MM.1S (cell line): ENCODE measurements at regions not wholly inside any gene's neighbourhood (a gene's known extent, or its start where the extent isn't known, plus 50 kb on each side); places are given as distances from the start of the nearest gene placed in this dataset.

ENCODE experiments used
- DNase-seq: peaks from one replicate; pipeline ENCODE4 v3.0.0-alpha.2; 2015
- H2AFZ ChIP-seq: fragments of 300-600 bp; sonication (generic); 2 replicates; pipeline ENCODE4 v1.6.0; 2016; ENCODE audit warnings: antibody characterized with exemption, low read length
- H3F3A ChIP-seq: fragments of 300-600 bp; sonication (generic); 2 replicates; pipeline ENCODE4 v1.6.1; 2016; ENCODE audit warnings: mild to moderate bottlenecking, antibody characterized with exemption, low read length, moderate library complexity, mixed read lengths; ENCODE audit not compliant: insufficient read depth
- H3K27ac ChIP-seq: fragments of 300-600 bp; sonication (generic); 2 replicates; pipeline ENCODE4 v1.5.1; 2016; ENCODE audit warnings: mild to moderate bottlenecking, low read length
- H3K27me3 ChIP-seq: fragments of 300-600 bp; sonication (generic); replicated peaks from 2 replicates; pipeline ENCODE4 v1.6.0; 2016; ENCODE audit warnings: low read length; ENCODE audit not compliant: insufficient read depth
- H3K36me3 ChIP-seq: fragments of 300-600 bp; sonication (generic); replicated peaks from 2 replicates; pipeline ENCODE4 v1.6.1; 2016; ENCODE audit warnings: mild to moderate bottlenecking, low read length, mixed read lengths; ENCODE audit not compliant: insufficient read depth
- H3K4me1 ChIP-seq: fragments of 300-600 bp; sonication (generic); 2 replicates; pipeline ENCODE4 v1.6.1; 2016; ENCODE audit warnings: low read length, mixed read lengths
- H3K4me2 ChIP-seq: fragments of 300-600 bp; sonication (generic); 2 replicates; pipeline ENCODE4 v1.6.0; 2016; ENCODE audit warnings: low read depth, low read length
- H3K4me3 ChIP-seq: fragments of 300-600 bp; sonication (generic); 2 replicates; pipeline ENCODE4 v1.5.1; 2016; ENCODE audit warnings: low read length, mixed read lengths
- H3K79me2 ChIP-seq: fragments of 300-600 bp; sonication (generic); 2 replicates; pipeline ENCODE4 v1.6.1; 2016; ENCODE audit warnings: mixed run types, low read length, mixed read lengths
- H3K9ac ChIP-seq: fragments of 300-600 bp; sonication (generic); 2 replicates; pipeline ENCODE4 v1.6.1; 2016; ENCODE audit warnings: low read length, mixed read lengths
- H3K9me2 ChIP-seq: fragments of 300-600 bp; sonication (generic); replicated peaks from 2 replicates; pipeline ENCODE4 v1.6.1; 2016; ENCODE audit warnings: mild to moderate bottlenecking, low read length, mixed read lengths; ENCODE audit not compliant: insufficient read depth
- H3K9me3 ChIP-seq: fragments of 300-600 bp; sonication (generic); replicated peaks from 2 replicates; pipeline ENCODE4 v1.6.1; 2016; ENCODE audit warnings: mild to moderate bottlenecking, low read length, mixed read lengths; ENCODE audit not compliant: insufficient read depth
- H4K20me1 ChIP-seq: fragments of 300-600 bp; sonication (generic); 2 replicates; pipeline ENCODE4 v1.6.1; 2016; ENCODE audit warnings: mild to moderate bottlenecking, low read length, moderate library complexity, mixed read lengths; ENCODE audit not compliant: insufficient read depth
- EZH2 ChIP-seq: fragments of 300-600 bp; sonication (generic); optimal IDR thresholded peaks from 2 replicates; pipeline ENCODE3; 2017; ENCODE audit warnings: low read depth, mild to moderate bottlenecking, antibody characterized with exemption, low read length, mixed read lengths
- EZH2phosphoT487 ChIP-seq: fragments of 300-600 bp; sonication (generic); IDR thresholded peaks from 2 replicates; pipeline ENCODE4 v1.6.1; 2018; ENCODE audit warnings: antibody characterized with exemption, low read length
- TF ChIP-seq, protein P1 (sequence below): fragments of 300-600 bp; sonication (generic); IDR thresholded peaks from 2 replicates; pipeline ENCODE4 v1.5.1; 2016; ENCODE audit warnings: antibody characterized with exemption, low read length, mixed read lengths

DNA sequence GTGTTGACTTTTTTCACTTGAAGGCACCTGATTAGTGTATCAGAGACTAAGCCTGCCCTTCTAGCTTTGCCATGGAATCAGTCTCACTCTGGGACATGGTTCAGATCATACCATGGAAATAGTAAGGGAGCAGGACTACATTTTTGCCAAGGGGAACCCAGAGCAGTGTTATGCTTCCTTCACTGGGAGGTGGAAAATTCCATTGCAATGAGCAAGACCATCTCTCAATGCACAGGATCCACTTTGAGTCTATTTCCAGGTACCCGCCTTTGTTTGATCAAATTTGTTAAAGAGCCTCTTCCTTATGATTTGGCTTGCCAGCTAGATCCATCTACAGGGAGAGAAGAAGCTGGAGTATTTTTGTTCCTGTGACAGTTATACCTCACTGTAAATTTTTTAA, 395.8 kb downstream of the MTX2 start:
- Histone ChIP-seq H2AFZ (no peak overlapping the region), H3K9me3 (no peaks in the 10 kb centered on the region), H3K4me3 (no peak overlapping the region), H3K4me1 (peaks cover 13% of the 10 kb centered on the region), H3K9ac (no peak overlapping the region), H4K20me1 (no peaks in the 10 kb centered on the region), H3K9me2 (no peaks in the 10 kb centered on the region), H3K4me2 (no peak overlapping the region), H3K27me3 (no peaks in the 10 kb centered on the region), H3K79me2 (no peaks in the 10 kb centered on the region), H3K36me3 (no peaks in the 10 kb centered on the region), H3K27ac (no peak overlapping the region), H3F3A (no peaks in the 10 kb centered on the region)
- no peak for DNase-seq
- TF ChIP-seq, protein P1, sequence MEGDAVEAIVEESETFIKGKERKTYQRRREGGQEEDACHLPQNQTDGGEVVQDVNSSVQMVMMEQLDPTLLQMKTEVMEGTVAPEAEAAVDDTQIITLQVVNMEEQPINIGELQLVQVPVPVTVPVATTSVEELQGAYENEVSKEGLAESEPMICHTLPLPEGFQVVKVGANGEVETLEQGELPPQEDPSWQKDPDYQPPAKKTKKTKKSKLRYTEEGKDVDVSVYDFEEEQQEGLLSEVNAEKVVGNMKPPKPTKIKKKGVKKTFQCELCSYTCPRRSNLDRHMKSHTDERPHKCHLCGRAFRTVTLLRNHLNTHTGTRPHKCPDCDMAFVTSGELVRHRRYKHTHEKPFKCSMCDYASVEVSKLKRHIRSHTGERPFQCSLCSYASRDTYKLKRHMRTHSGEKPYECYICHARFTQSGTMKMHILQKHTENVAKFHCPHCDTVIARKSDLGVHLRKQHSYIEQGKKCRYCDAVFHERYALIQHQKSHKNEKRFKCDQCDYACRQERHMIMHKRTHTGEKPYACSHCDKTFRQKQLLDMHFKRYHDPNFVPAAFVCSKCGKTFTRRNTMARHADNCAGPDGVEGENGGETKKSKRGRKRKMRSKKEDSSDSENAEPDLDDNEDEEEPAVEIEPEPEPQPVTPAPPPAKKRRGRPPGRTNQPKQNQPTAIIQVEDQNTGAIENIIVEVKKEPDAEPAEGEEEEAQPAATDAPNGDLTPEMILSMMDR = no peak
- TF ChIP-seq EZH2phosphoT487 = no peak
- TF ChIP-seq EZH2 = no peak

DNA sequence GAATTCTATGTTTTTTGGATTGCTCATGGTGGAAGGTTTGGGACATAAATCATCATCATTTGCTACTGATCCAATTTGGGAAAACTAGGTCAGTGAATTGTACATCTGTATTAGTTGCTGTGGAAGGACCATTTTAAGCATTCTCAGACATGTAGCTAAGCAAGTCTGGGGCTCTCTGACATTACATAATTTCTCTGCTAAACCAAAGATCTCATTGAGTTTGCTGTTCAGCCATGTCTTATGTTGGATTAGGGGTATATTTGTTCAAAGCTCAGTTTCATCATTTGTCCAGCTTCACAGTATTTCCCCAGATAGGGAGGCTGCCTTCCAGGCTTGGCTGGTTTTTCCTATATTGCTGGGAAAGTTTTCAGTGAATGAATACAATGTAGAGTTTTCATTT, 399.7 kb downstream of the MTX2 start:
- Histone ChIP-seq H3K27ac (peak overlapping the region; percentile 53; the same call in 1 of the 2 replicates), H3K36me3 (no peaks in the 10 kb centered on the region), H3K9me2 (no peaks in the 10 kb centered on the region), H3K27me3 (no peaks in the 10 kb centered on the region), H3K9me3 (no peaks in the 10 kb centered on the region), H2AFZ (peak overlapping the region; percentile 7; the same call in 1 of the 2 replicates), H4K20me1 (no peaks in the 10 kb centered on the region), H3K4me2 (peak overlapping the region; percentile 11; the same call in 1 of the 2 replicates), H3K9ac (no peak overlapping the region), H3F3A (no peaks in the 10 kb centered on the region), H3K79me2 (no peaks in the 10 kb centered on the region), H3K4me3 (no peak overlapping the region), H3K4me1 (peaks cover 16% of the 10 kb centered on the region)
- TF ChIP-seq, protein P1 = no peak
- TF ChIP-seq EZH2 = no peak
- TF ChIP-seq EZH2phosphoT487 = no peak
- DNase-seq = no peak

DNA sequence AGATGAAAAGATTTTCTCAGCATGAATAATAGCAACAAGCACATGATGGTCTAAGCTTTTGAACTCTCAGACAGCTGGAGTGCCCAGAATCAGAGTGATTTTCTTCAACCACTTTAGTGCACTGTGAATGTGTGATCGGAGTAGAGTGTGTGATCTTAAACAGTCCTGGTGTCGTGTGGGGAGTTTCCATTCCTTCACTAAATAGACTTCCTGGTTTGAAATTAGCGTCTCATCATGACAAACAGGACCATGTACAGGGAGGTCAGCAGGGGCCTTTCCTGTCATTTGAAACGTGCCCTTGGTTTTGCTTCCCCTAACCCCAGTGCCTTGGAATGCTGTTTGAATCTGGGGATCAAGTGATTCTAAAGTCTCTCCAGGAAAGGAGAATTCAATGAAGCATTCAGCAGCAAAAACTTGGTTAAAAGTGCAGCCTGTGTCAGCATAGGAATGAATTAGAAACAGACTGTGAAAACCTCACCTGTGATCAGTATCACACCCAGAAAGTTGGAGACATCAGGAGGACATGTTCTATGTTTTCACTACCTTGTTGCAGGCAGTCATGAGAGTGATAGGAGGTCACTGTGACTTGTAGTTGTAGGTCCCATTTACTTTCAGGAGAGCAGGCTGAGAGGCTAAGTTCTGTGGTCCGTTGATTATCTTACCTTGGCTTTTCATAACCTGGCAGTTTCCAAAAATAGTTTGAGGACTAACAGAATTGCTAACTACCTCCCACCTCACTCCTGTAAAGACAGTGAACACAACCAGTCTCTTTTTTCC, 400.3 kb downstream of the MTX2 start:
- Histone ChIP-seq H3K4me2 (peak overlapping the region; percentile 11), H3K9ac (no peak overlapping the region), H3F3A (no peaks in the 10 kb centered on the region), H3K9me3 (no peaks in the 10 kb centered on the region), H3K27me3 (no peaks in the 10 kb centered on the region), H3K4me3 (no peak overlapping the region), H3K9me2 (no peaks in the 10 kb centered on the region), H3K4me1 (peaks cover 16% of the 10 kb centered on the region), H3K27ac (peak overlapping the region; percentile 53; the same call in 1 of the 2 replicates), H3K79me2 (no peaks in the 10 kb centered on the region), H3K36me3 (no peaks in the 10 kb centered on the region), H2AFZ (peak overlapping the region; percentile 7), H4K20me1 (no peaks in the 10 kb centered on the region)
- peak; percentile 37 for DNase-seq
- TF ChIP-seq, protein P1 = no peak
